Adrenal gland (tissue), 9 donors: ENCODE measurements at regions not wholly inside any gene's neighbourhood (a gene's known extent, or its start where the extent isn't known, plus 50 kb on each side); places are given as distances from the start of the nearest gene placed in this dataset.

Experiments
- DNase-seq, 7 donors: peaks; one replicate each; pipeline ENCODE4 v3.0.0-alpha.2; 2019 to 2020
- H3K27ac ChIP-seq, 5 donors: fragments of 200-600 bp; sonication (generic) in 4 of 5; 1 replicate in 3 of 5; 2 replicates in 2 of 5; pipeline versions ENCODE4 v1.5.1 to v1.8.0; 2016 to 2020; ENCODE audit warnings: mild to moderate bottlenecking in 1 of 5
- H3K27me3 ChIP-seq: fragments of 200-600 bp; 2 replicates; pipeline ENCODE4 v1.8.0; 2021
- H3K36me3 ChIP-seq, 2 donors: fragments of 200-600 bp; replicated peaks in 1 of 2; 1 replicate in 1 of 2; 2 replicates in 1 of 2; pipeline versions ENCODE4 v1.5.1 to v1.8.0; 2018 to 2022
- H3K4me1 ChIP-seq, 2 donors: fragments of 200-600 bp; replicated peaks in 1 of 2; 1 replicate in 1 of 2; 2 replicates in 1 of 2; pipeline versions ENCODE4 v1.5.1 to v1.8.0; 2018 to 2021
- H3K4me3 ChIP-seq, 4 donors: fragments of 200-600 bp; sonication (generic) in 3 of 4; one replicate each; pipeline ENCODE4 v1.5.1; 2016 to 2018
- H3K9me3 ChIP-seq, 3 donors: fragments of 200-600 bp; sonication (generic) in 1 of 3; replicated peaks in 1 of 3; 1 replicate in 2 of 3; 2 replicates in 1 of 3; pipeline versions ENCODE4 v1.5.1 to v1.8.0; 2016 to 2021
- CTCF ChIP-seq, 6 experiments: fragments of 450-650 bp in 4 of 6; fragments of 200-600 bp in 2 of 6; sonication (generic) in 1 of 6; IDR thresholded peaks; 1 replicate in 5 of 6; 2 replicates in 1 of 6; pipeline versions ENCODE4 v1.5.1 to v1.8.0; 2016 to 2021; ENCODE audit warnings: antibody characterized with exemption in 6 of 6, mild to moderate bottlenecking in 2 of 6, moderate library complexity in 1 of 6
- POLR2A ChIP-seq, 2 donors: fragments of 450-650 bp; IDR thresholded peaks; one replicate each; pipeline ENCODE4 v1.6.1; 2017; ENCODE audit warnings: antibody characterized with exemption in 2 of 2, mild to moderate bottlenecking in 2 of 2, moderate library complexity in 1 of 2
- WGBS, 4 donors: extraction: QIAGEN DNeasy Blood & Tissue Kit in 2 of 4; methylation state at CpG; one replicate each; pipeline versions ENCODE4 v1.1.5 to v1.1.7; 2013 to 2017; 5-methylcytosine and 5-hydroxymethylcytosine counted together
- intact Hi-C, 2 donors: fragments of 100-400 bp; cut with DNase I; formaldehyde crosslinking; loops; one replicate each; pipeline versions ENCODE4 v1.14.1 to v1.15.0; 2022 to 2023
- donor health status: healthy with polysubstance abuse.
- donor health status: Bipolar disorder and iron deficiency.
- donor health status: DM: yes; HTN: yes; CAD: no.
- donor health status: DM: no; HTN: no; CAD: no.
- donor health status: DM: no; HTN: no; CAD: no.

- Histone ChIP-seq H3K4me3 (no peak overlapping the region), H3K36me3 (no peaks in the 10 kb centered on the region), H3K27ac (no peak overlapping the region), H3K27me3 (no peaks in the 10 kb centered on the region), H3K9me3 (no peaks in the 10 kb centered on the region), H3K4me1 (no peaks in the 10 kb centered on the region)
- intact Hi-C loops, result no loop called here
- no peak for DNase-seq
- 84 to 91% (median 86%) methylated on average over 5 to 6 of the region's 6 CpGs for WGBS, 4 donors
- TF ChIP-seq CTCF (IDR thresholded peaks at IDR 0.05), result no peak
- no peak for TF ChIP-seq POLR2A (IDR thresholded peaks at IDR 0.05)
Observed at GRCh38 chr9:30944225-30944569, 1440.2 kb upstream of the ACO1 start.

- Histone ChIP-seq H3K9me3 (no peaks in the 10 kb centered on the region), H3K27ac (no peak overlapping the region), H3K4me1 (no peaks in the 10 kb centered on the region), H3K4me3 (no peak overlapping the region), H3K27me3 (no peaks in the 10 kb centered on the region), H3K36me3 (no peaks in the 10 kb centered on the region)
- no peak for DNase-seq
- 84 to 94% (median 87%) methylated on average over 11 to 12 of the region's 12 CpGs for WGBS, 4 donors
- TF ChIP-seq POLR2A (IDR thresholded peaks at IDR 0.05) (no peak), CTCF (IDR thresholded peaks at IDR 0.05) (no peak)
- intact Hi-C loops, result no loop called here
Observed at GRCh38 chr9:30944741-30945280, 1439.6 kb upstream of the ACO1 start.

GRCh38 chr9:30964332-30964731 is 1420.1 kb upstream of the ACO1 start:
- H3K9me3 ChIP-seq, result no peaks in the 10 kb centered on the region
- TF ChIP-seq CTCF (IDR thresholded peaks at IDR 0.05), result no peak
- no peak for TF ChIP-seq POLR2A (IDR thresholded peaks at IDR 0.05)
- no peak for DNase-seq
- no peaks in the 10 kb centered on the region for H3K4me1 ChIP-seq
- no peaks in the 10 kb centered on the region for H3K36me3 ChIP-seq
- H3K4me3 ChIP-seq, result no peak overlapping the region
- intact Hi-C loops, result no loop called here
- no peaks in the 10 kb centered on the region for H3K27me3 ChIP-seq
- H3K27ac ChIP-seq, result no peak overlapping the region

GRCh38 chr9:30967476-30967875 is 1417.0 kb upstream of the ACO1 start:
- 33 to 47% (median 40%) methylated on average over 1 of the region's 1 CpG for WGBS, 4 donors
- no peak overlapping the region for H3K4me3 ChIP-seq
- no peak overlapping the region for H3K27ac ChIP-seq
- no peak for TF ChIP-seq CTCF (IDR thresholded peaks at IDR 0.05)
- no peak for TF ChIP-seq POLR2A (IDR thresholded peaks at IDR 0.05)
- H3K4me1 ChIP-seq, result no peaks in the 10 kb centered on the region
- no peak for DNase-seq
- H3K9me3 ChIP-seq, result no peaks in the 10 kb centered on the region
- intact Hi-C loops, result no loop called here
- H3K27me3 ChIP-seq, result no peaks in the 10 kb centered on the region
- H3K36me3 ChIP-seq, result no peaks in the 10 kb centered on the region
